ENCODE measurements at regions not wholly inside any gene's neighbourhood (a gene's known extent, or its start where the extent isn't known, plus 50 kb on each side); places are given as distances from the start of the nearest gene placed in this dataset.

DNA sequence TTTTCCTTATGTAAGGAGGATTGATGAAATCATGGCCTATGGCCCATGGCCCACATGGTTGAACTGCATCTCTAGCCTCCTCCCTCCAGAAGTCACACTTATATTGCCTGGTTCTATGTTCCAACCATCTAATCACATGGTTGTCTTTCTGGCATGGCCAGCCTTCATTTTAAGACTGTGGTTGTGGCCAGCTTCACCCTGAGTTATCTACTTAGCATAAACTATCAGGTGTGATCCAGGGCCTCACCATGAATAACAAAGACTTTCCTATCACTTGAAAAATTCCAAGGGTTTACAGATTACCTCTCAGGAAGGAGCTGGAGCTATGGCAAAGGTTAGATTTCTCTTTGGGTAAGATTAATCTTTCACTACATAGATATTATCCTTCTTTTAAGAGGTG, 222.8 kb downstream of the SNCA start:
- ChIA-PET RAD21 (ENCODE audit: unreplicated experiment) (no interaction called here), SMC1A (ENCODE audit: uncharacterized antibody, unreplicated experiment) (interaction anchor here (0.6 kb wide), 1 partner anchor 498 kb away, joined by 3 read pairs; no protein-coding TSS in a partner anchor), POLR2A (no interaction called here), CTCF (interaction anchor here (0.6 kb wide), 1 partner anchor 530 kb away, joined by 3 read pairs; no protein-coding TSS in a partner anchor)
- no peak overlapping the region for H3K9ac ChIP-seq (ENCODE audit: control insufficient read depth, insufficient read depth, low read length)
- no TSS peak for BruUV-seq (replicated peaks)
- no peaks in the 10 kb centered on the region for H3K36me3 ChIP-seq (ENCODE audit: control insufficient read depth in 2 of 2, insufficient read depth in 2 of 2, low read length in 1 of 2)
- H3K9me3 ChIP-seq (replicated peaks; ENCODE audit: control insufficient read depth, insufficient read depth, low read length) = no peaks in the 10 kb centered on the region
- H3K4me2 ChIP-seq (ENCODE audit: control insufficient read depth, insufficient read depth) = no peak overlapping the region
- no peaks in the 10 kb centered on the region for H3K27me3 ChIP-seq (replicated peaks in 1 of 2; ENCODE audit: control insufficient read depth in 2 of 2, insufficient read depth in 2 of 2, low read length in 1 of 2)
- in situ Hi-C loops (cut with MboI) (no loop called here), intact Hi-C loops (cut with micrococcal nuclease; ENCODE audit: unreplicated experiment) (no loop called here)
- H3K4me1 ChIP-seq (ENCODE audit: control insufficient read depth, insufficient read depth, low read length) = no peaks in the 10 kb centered on the region
- H2AFZ ChIP-seq (ENCODE audit: control insufficient read depth, low read depth, low read length) = no peak overlapping the region
- no peak for ATAC-seq
- H4K20me1 ChIP-seq (ENCODE audit: control insufficient read depth, insufficient read depth) = no peaks in the 10 kb centered on the region
- H3K79me2 ChIP-seq (ENCODE audit: control insufficient read depth, insufficient read depth, low read length) = no peaks in the 10 kb centered on the region
- H3K27ac ChIP-seq (ENCODE audit: control insufficient read depth, insufficient read depth) = no peak overlapping the region
- FAIRE-seq = no peak
- no peak overlapping the region for H3K4me3 ChIP-seq
- TF ChIP-seq, protein P1, sequence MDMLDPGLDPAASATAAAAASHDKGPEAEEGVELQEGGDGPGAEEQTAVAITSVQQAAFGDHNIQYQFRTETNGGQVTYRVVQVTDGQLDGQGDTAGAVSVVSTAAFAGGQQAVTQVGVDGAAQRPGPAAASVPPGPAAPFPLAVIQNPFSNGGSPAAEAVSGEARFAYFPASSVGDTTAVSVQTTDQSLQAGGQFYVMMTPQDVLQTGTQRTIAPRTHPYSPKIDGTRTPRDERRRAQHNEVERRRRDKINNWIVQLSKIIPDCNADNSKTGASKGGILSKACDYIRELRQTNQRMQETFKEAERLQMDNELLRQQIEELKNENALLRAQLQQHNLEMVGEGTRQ (IDR thresholded peaks at IDR 0.05; ENCODE audit: borderline replicate concordance, low read depth, low read length) = no peak
- TF ChIP-seq HDAC6 (IDR thresholded peaks at IDR 0.05; ENCODE audit: unreplicated experiment) = no peak
- TF ChIP-seq MEF2A (IDR thresholded peaks at IDR 0.05; ENCODE audit: insufficient read depth, low read depth, low read length) = no peak
- no peak for TF ChIP-seq CBFB (IDR thresholded peaks at IDR 0.05; ENCODE audit: low read depth)
- no peak for TF ChIP-seq SP1 (IDR thresholded peaks at IDR 0.05; ENCODE audit: low read depth, low read length)
- DNase-seq (ENCODE audit: low read depth, low spot score) = no peak

DNA sequence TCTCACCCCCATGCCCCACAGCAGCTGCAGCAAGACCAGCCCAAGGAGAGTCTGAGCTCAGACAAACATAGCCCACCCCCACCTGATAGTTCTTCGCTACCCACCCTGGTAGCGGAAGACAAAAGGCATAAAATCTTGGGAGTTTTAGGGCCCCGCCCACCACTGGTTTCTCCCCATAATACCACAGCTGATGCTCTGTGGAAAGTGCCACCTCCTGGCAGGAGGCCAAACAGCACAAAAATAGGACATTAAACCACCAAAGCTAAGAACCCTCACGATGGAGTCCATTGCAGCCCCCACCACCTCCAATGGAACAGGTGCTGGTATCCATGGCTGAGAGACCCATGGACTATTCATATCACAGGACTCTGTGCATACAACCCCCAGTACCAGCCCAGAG, 226.7 kb downstream of the SNCA start:
- Histone ChIP-seq H3K9me3 (replicated peaks; ENCODE audit: control insufficient read depth, insufficient read depth, low read length) (no peaks in the 10 kb centered on the region), H3K27me3 (replicated peaks in 1 of 2; ENCODE audit: control insufficient read depth in 2 of 2, insufficient read depth in 2 of 2, low read length in 1 of 2) (no peaks in the 10 kb centered on the region), H3K27ac (ENCODE audit: control insufficient read depth, insufficient read depth) (no peak overlapping the region), H4K20me1 (ENCODE audit: control insufficient read depth, insufficient read depth) (no peaks in the 10 kb centered on the region), H3K4me1 (ENCODE audit: control insufficient read depth, insufficient read depth, low read length) (no peaks in the 10 kb centered on the region), H3K4me3 (no peak overlapping the region), H3K79me2 (ENCODE audit: control insufficient read depth, insufficient read depth, low read length) (no peaks in the 10 kb centered on the region), H3K36me3 (ENCODE audit: control insufficient read depth in 2 of 2, insufficient read depth in 2 of 2, low read length in 1 of 2) (no peaks in the 10 kb centered on the region), H3K4me2 (ENCODE audit: control insufficient read depth, insufficient read depth) (no peak overlapping the region), H2AFZ (ENCODE audit: control insufficient read depth, low read depth, low read length) (no peak overlapping the region), H3K9ac (ENCODE audit: control insufficient read depth, insufficient read depth, low read length) (no peak overlapping the region)
- 48% methylated on average over 4 of the region's 4 CpGs for WGBS (ENCODE audit: insufficient coverage, insufficient replicate concordance, low lambda C conversion rate, missing lambda C conversion rate)
- FAIRE-seq (no peak), ATAC-seq (no peak), DNase-seq (ENCODE audit: low read depth, low spot score) (no peak)
- SMC1A ChIA-PET (ENCODE audit: uncharacterized antibody, unreplicated experiment) = no interaction called here
- RAD21 ChIA-PET (ENCODE audit: unreplicated experiment) = no interaction called here
- BruUV-seq (replicated peaks) = no TSS peak
- intact Hi-C loops (cut with micrococcal nuclease; ENCODE audit: unreplicated experiment) = no loop called here
- CTCF ChIA-PET = no interaction called here
- in situ Hi-C loops (cut with MboI) = no loop called here
- POLR2A ChIA-PET = no interaction called here
- TF ChIP-seq CREM (IDR thresholded peaks at IDR 0.05; ENCODE audit: low read depth) (no peak), EP300 (IDR thresholded peaks at IDR 0.05; ENCODE audit: borderline replicate concordance in 1 of 2, control insufficient read depth in 1 of 2, low read depth in 2 of 2, low read length in 2 of 2) (no peak), KAT2A (conservative IDR thresholded peaks at IDR 0.05; ENCODE audit: control insufficient read depth, low read depth, low read length) (no peak), RAD51 (IDR thresholded peaks at IDR 0.05) (no peak), CBX3 (IDR thresholded peaks at IDR 0.05; ENCODE audit: borderline replicate concordance, low read depth) (no peak), TCF3 (IDR thresholded peaks at IDR 0.05; ENCODE audit: borderline replicate concordance, insufficient read depth, low read depth, low read length) (no peak), SUPT20H (IDR thresholded peaks at IDR 0.05; ENCODE audit: borderline replicate concordance, control insufficient read depth, low read depth, low read length) (no peak), REST (IDR thresholded peaks at IDR 0.05; ENCODE audit: low read depth, low read length) (no peak), ATF3 (IDR thresholded peaks at IDR 0.05; ENCODE audit: borderline replicate concordance, extremely low read depth, low read depth, low read length) (no peak)
